IMR-90 (cell line): ENCODE measurements at regions not wholly inside any gene's neighbourhood (a gene's known extent, or its start where the extent isn't known, plus 50 kb on each side); places are given as distances from the start of the nearest gene placed in this dataset.

ENCODE experiments used
- ATAC-seq: fragments of 200-7000 bp; cut with Tn5 transposase; 2 replicates; pipeline ENCODE4 v1.9.1; 2020; ENCODE audit warnings: low read depth, mild to moderate bottlenecking, moderate library complexity
- BruUV-seq: library from RNA; stranded (reverse); fragments of 400-500 nt; replicated peaks from 2 replicates; lab custom pipeline; 2021; lab: Mats Ljungman, UMichigan
- CTCF ChIA-PET: fragments of 300-600 bp; formaldehyde crosslinking; extraction: SDS; loops from one replicate; lab custom pipeline; 2021; ENCODE audit warnings: antibody characterized with exemption; lab: Yijun Ruan, JAX
- POLR2A ChIA-PET: fragments of 300-600 bp; sonication (Branson Sonifier 250); formaldehyde crosslinking; loops from one replicate; lab custom pipeline; 2022; ENCODE audit warnings: antibody characterized with exemption; ENCODE audit not compliant: unreplicated experiment; lab: Charles Lee
- DNase-seq: peaks from one replicate; pipeline ENCODE4 v3.0.0; 2013
- H2AFZ ChIP-seq: replicated peaks from 2 replicates; pipeline ENCODE3; 2013; ENCODE audit warnings: low read length, mild to moderate bottlenecking; ENCODE audit not compliant: poor library complexity
- H2AK5ac ChIP-seq: 2 replicates; pipeline ENCODE4 v1.6.1; 2013; ENCODE audit warnings: low read depth, low read length, inconsistent platforms
- H2AK9ac ChIP-seq: replicated peaks from 2 replicates; pipeline ENCODE3; 2013; ENCODE audit warnings: mild to moderate bottlenecking, low read depth, low read length, moderate library complexity; ENCODE audit not compliant: poor library complexity
- H2BK120ac ChIP-seq: 2 replicates; pipeline ENCODE4 v1.6.1; 2013; ENCODE audit warnings: low read depth, low read length, inconsistent platforms
- H2BK15ac ChIP-seq: 3 replicates; pipeline ENCODE4 v1.6.1; 2013; ENCODE audit warnings: low read depth, low read length, inconsistent platforms
- H2BK20ac ChIP-seq: 2 replicates; pipeline ENCODE4 v1.6.1; 2013; ENCODE audit warnings: low read depth, mild to moderate bottlenecking, inconsistent platforms, low read length, moderate library complexity
- H2BK5ac ChIP-seq: 2 replicates; pipeline ENCODE4 v1.6.1; 2013; ENCODE audit warnings: mild to moderate bottlenecking, low read depth, low read length, inconsistent platforms; ENCODE audit not compliant: poor library complexity, severe bottlenecking
- H3K14ac ChIP-seq: replicated peaks from 2 replicates; pipeline ENCODE4 v1.6.1; 2013; ENCODE audit warnings: low read depth, low read length, inconsistent platforms
- H3K18ac ChIP-seq: 2 replicates; pipeline ENCODE4 v1.6.1; 2013; ENCODE audit warnings: low read depth, low read length, control low read depth
- H3K23ac ChIP-seq: 2 replicates; pipeline ENCODE4 v1.6.1; 2013; ENCODE audit warnings: low read depth, low read length, inconsistent platforms
- H3K27ac ChIP-seq: 2 replicates; pipeline ENCODE4 v1.5.1; 2013; ENCODE audit warnings: mild to moderate bottlenecking, control low read depth, low read length; ENCODE audit not compliant: insufficient read depth
- H3K27me3 ChIP-seq: 2 replicates; pipeline ENCODE4 v1.6.1; 2013; ENCODE audit warnings: low read length; ENCODE audit not compliant: control insufficient read depth, insufficient read depth
- H3K36me3 ChIP-seq: 2 replicates; pipeline ENCODE4 v1.6.1; 2013; ENCODE audit warnings: low read length, mixed read lengths; ENCODE audit not compliant: control insufficient read depth, insufficient read depth
- H3K4ac ChIP-seq: 2 replicates; pipeline ENCODE4 v1.6.1; 2013; ENCODE audit warnings: low read depth, low read length, inconsistent platforms
- H3K4me1 ChIP-seq: 2 replicates; pipeline ENCODE4 v1.6.1; 2013; ENCODE audit warnings: low read length, mixed read lengths; ENCODE audit not compliant: control insufficient read depth, insufficient read depth
- H3K4me2 ChIP-seq: 2 replicates; pipeline ENCODE4 v1.6.1; 2013; ENCODE audit warnings: low read depth, mild to moderate bottlenecking, control low read depth, low read length, moderate library complexity
- H3K4me3 ChIP-seq: 2 replicates; pipeline ENCODE4 v1.5.1; 2013; ENCODE audit warnings: low read depth, mild to moderate bottlenecking, control low read depth, low read length, moderate library complexity; ENCODE audit not compliant: insufficient read depth
- H3K56ac ChIP-seq: 2 replicates; pipeline ENCODE4 v1.6.1; 2013; ENCODE audit warnings: low read length, inconsistent platforms; ENCODE audit not compliant: insufficient read depth; ENCODE audit errors: extremely low read depth
- H3K79me1 ChIP-seq, 2 experiments: 2 replicates each; pipeline ENCODE4 v1.6.1; 2013; ENCODE audit warnings: low read length in 2 of 2, inconsistent platforms in 1 of 2, low read depth in 1 of 2
- H3K9ac ChIP-seq: 2 replicates; pipeline ENCODE4 v1.6.1; 2013; ENCODE audit warnings: low read depth, low read length, control low read depth
- H3K9me1 ChIP-seq: 2 replicates; pipeline ENCODE4 v1.6.1; 2013; ENCODE audit warnings: low read length, inconsistent platforms; ENCODE audit not compliant: insufficient read depth
- H3K9me3 ChIP-seq: 2 replicates; pipeline ENCODE4 v1.6.1; 2013; ENCODE audit warnings: low read length; ENCODE audit not compliant: control insufficient read depth, insufficient read depth
- H4K20me1 ChIP-seq: 2 replicates; pipeline ENCODE4 v1.6.1; 2013; ENCODE audit warnings: low read length, inconsistent platforms; ENCODE audit not compliant: insufficient read depth
- H4K5ac ChIP-seq: 2 replicates; pipeline ENCODE4 v1.6.1; 2013; ENCODE audit warnings: mild to moderate bottlenecking, low read depth, low read length, control low read depth
- H4K8ac ChIP-seq, 2 experiments: 2 replicates each; pipeline ENCODE4 v1.6.1; 2013; ENCODE audit warnings: low read depth in 2 of 2, low read length in 2 of 2, control low read depth in 1 of 2, inconsistent platforms in 1 of 2
- H4K91ac ChIP-seq: 2 replicates; pipeline ENCODE4 v1.6.1; 2013; ENCODE audit warnings: low read depth, low read length, inconsistent platforms; ENCODE audit not compliant: insufficient read depth
- BHLHE40 ChIP-seq: fragments of 150-350 bp; IDR thresholded peaks from 2 replicates; pipeline ENCODE4 v1.6.1; 2016; ENCODE audit warnings: mild to moderate bottlenecking, low read depth, low read length
- CEBPB ChIP-seq: IDR thresholded peaks from 2 replicates; pipeline ENCODE4 v1.6.1; 2012; ENCODE audit warnings: low read depth, low read length, improper control_type of control experiment
- CTCF ChIP-seq: conservative IDR thresholded peaks from 2 replicates; pipeline ENCODE4 v1.5.1; 2012; ENCODE audit warnings: mild to moderate bottlenecking, low read depth, low read length, improper control_type of control experiment
- FOS ChIP-seq: fragments of 150-350 bp; IDR thresholded peaks from 2 replicates; pipeline ENCODE4 v1.6.1; 2016; ENCODE audit warnings: low read depth, low read length
- MAFK ChIP-seq: IDR thresholded peaks from 2 replicates; pipeline ENCODE4 v1.6.1; 2012; ENCODE audit warnings: low read depth, low read length, improper control_type of control experiment
- MAZ ChIP-seq: IDR thresholded peaks from 2 replicates; pipeline ENCODE4 v1.6.1; 2012; ENCODE audit warnings: low read depth, mild to moderate bottlenecking, low read length, improper control_type of control experiment, moderate library complexity, borderline replicate concordance
- MXI1 ChIP-seq: IDR thresholded peaks from 2 replicates; pipeline ENCODE4 v1.6.1; 2012; ENCODE audit warnings: low read depth, mild to moderate bottlenecking, low read length, moderate library complexity, borderline replicate concordance
- NFE2L2 ChIP-seq: fragments of 150-350 bp; IDR thresholded peaks from 2 replicates; pipeline ENCODE4 v1.6.1; 2016; ENCODE audit warnings: low read depth, mild to moderate bottlenecking, low read length
- RAD21 ChIP-seq: IDR thresholded peaks from 2 replicates; pipeline ENCODE4 v1.6.1; 2012; ENCODE audit warnings: low read length, improper control_type of control experiment
- RCOR1 ChIP-seq: IDR thresholded peaks from 2 replicates; pipeline ENCODE4 v1.6.1; 2012; ENCODE audit warnings: mild to moderate bottlenecking, low read length, improper control_type of control experiment; ENCODE audit not compliant: insufficient replicate concordance
- RFX5 ChIP-seq: IDR thresholded peaks from 2 replicates; pipeline ENCODE4 v1.8.0; 2012; ENCODE audit warnings: low read depth, mild to moderate bottlenecking, low read length, moderate library complexity
- SMC3 ChIP-seq: fragments of 150-350 bp; IDR thresholded peaks from 2 replicates; pipeline ENCODE4 v1.6.1; 2016; ENCODE audit warnings: low read depth, mild to moderate bottlenecking, antibody characterized with exemption, low read length, moderate library complexity
- USF2 ChIP-seq: fragments of 150-350 bp; IDR thresholded peaks from 2 replicates; pipeline ENCODE4 v1.6.1; 2017; ENCODE audit warnings: mild to moderate bottlenecking, antibody characterized with exemption, low read length, low read depth
- WGBS, 2 experiments: methylation state at CpG; one replicate each; pipeline versions ENCODE4 v1.1.5 to v1.1.7; 2013; ENCODE audit warnings: missing lambda C conversion rate in 2 of 2; ENCODE audit not compliant: insufficient read length in 1 of 2; ENCODE audit errors: extremely low coverage in 2 of 2; 5-methylcytosine and 5-hydroxymethylcytosine counted together
- dilution Hi-C: fragments of 300-500 bp; cut with HindIII; formaldehyde crosslinking; loops from one replicate; pipeline ENCODE4 v1.14.3; 2018; ENCODE audit warnings: low sequenced_read_pairs; ENCODE audit not compliant: unreplicated experiment
- in situ Hi-C: fragments of 300-500 bp; cut with MboI; formaldehyde crosslinking; loops from 3 replicates; pipeline ENCODE4 v1.14.3; 2019; ENCODE audit warnings: low sequenced_read_pairs, inconsistent platforms, mixed read lengths
- intact Hi-C: fragments of 100-400 bp; cut with micrococcal nuclease; formaldehyde crosslinking; loops from 2 replicates; pipeline ENCODE4 v1.10.0; 2022
- TF ChIP-seq, protein P1 (sequence below): fragments of 150-350 bp; IDR thresholded peaks from 2 replicates; pipeline ENCODE4 v1.6.1; 2016; ENCODE audit warnings: low read depth, mild to moderate bottlenecking, low read length, moderate library complexity, borderline replicate concordance

GRCh38 chr5:174522480-174523260, 201.7 kb upstream of the MSX2 start:
- H4K91ac ChIP-seq, result peak overlapping the region; percentile 23; the same call in 1 of the 2 replicates
- POLR2A ChIA-PET, result no interaction called here
- H3K56ac ChIP-seq, result no peak overlapping the region
- H3K4me2 ChIP-seq, result no peak overlapping the region
- H2BK20ac ChIP-seq, result peak overlapping the region; percentile 37
- no peak overlapping the region for H3K27ac ChIP-seq
- dilution Hi-C loops (no loop called here), intact Hi-C loops (no loop called here), in situ Hi-C loops (no loop called here)
- peak overlapping the region in 1 of 2 experiments; percentile 72; a peak in 3 of 4 replicates for H4K8ac ChIP-seq
- H3K23ac ChIP-seq, result no peak overlapping the region
- H2BK5ac ChIP-seq, result peak overlapping the region; percentile 40
- no peaks in the 10 kb centered on the region for H4K20me1 ChIP-seq
- CTCF ChIA-PET, result interaction anchor here (1.1 kb wide), 2 partner anchors 14 to 88 kb away, joined by 3 to 5 read pairs; no protein-coding TSS in a partner anchor
- peak overlapping the region; percentile 60; the same call in 1 of the 3 replicates for H2BK15ac ChIP-seq
- BruUV-seq, result no TSS peak
- no peak overlapping the region for H3K9ac ChIP-seq
- no peak overlapping the region for H3K4ac ChIP-seq
- H2BK120ac ChIP-seq, result peak overlapping the region; percentile 62; the same call in 1 of the 2 replicates
- H3K4me3 ChIP-seq, result no peak overlapping the region
- H2AFZ ChIP-seq, result peak overlapping the region; percentile 33
- H2AK9ac ChIP-seq, result no peak overlapping the region
- no peak overlapping the region for H3K14ac ChIP-seq
- H3K27me3 ChIP-seq, result no peaks in the 10 kb centered on the region
- H4K5ac ChIP-seq, result no peak overlapping the region
- no peak overlapping the region for H3K18ac ChIP-seq
- no peaks in the 10 kb centered on the region for H3K36me3 ChIP-seq
- H2AK5ac ChIP-seq, result peak overlapping the region; percentile 33; the same call in 1 of the 2 replicates
- WGBS, 2 experiments, result no CpG with 5 or more reads among the region's 2 CpGs
- no peaks in the 10 kb centered on the region for H3K79me1 ChIP-seq
- ATAC-seq (no peak), DNase-seq (no peak)
- H3K9me1 ChIP-seq, result peaks cover 4% of the 10 kb centered on the region
- H3K9me3 ChIP-seq, result no peaks in the 10 kb centered on the region
- H3K4me1 ChIP-seq, result peaks cover 8% of the 10 kb centered on the region
- TF ChIP-seq FOS, result no peak
- no peak for TF ChIP-seq SMC3
- TF ChIP-seq NFE2L2, result no peak
- TF ChIP-seq RCOR1, result no peak
- TF ChIP-seq MAFK, result no peak
- no peak for TF ChIP-seq CEBPB
- no peak for TF ChIP-seq RAD21
- TF ChIP-seq RFX5, result no peak
- TF ChIP-seq CTCF, result no peak
- TF ChIP-seq BHLHE40, result no peak
- no peak for TF ChIP-seq MAZ
- no peak for TF ChIP-seq MXI1
- TF ChIP-seq USF2, result no peak
- TF ChIP-seq, protein P1, sequence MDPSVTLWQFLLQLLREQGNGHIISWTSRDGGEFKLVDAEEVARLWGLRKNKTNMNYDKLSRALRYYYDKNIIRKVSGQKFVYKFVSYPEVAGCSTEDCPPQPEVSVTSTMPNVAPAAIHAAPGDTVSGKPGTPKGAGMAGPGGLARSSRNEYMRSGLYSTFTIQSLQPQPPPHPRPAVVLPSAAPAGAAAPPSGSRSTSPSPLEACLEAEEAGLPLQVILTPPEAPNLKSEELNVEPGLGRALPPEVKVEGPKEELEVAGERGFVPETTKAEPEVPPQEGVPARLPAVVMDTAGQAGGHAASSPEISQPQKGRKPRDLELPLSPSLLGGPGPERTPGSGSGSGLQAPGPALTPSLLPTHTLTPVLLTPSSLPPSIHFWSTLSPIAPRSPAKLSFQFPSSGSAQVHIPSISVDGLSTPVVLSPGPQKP, result no peak
